ENCODE measurements at regions not wholly inside any gene's neighbourhood (a gene's known extent, or its start where the extent isn't known, plus 50 kb on each side); places are given as distances from the start of the nearest gene placed in this dataset.
"Not testable (repeated sequence)": the region's sequence is repeated elsewhere in the genome, so short reads cannot be mapped to it uniquely, and the experiment has no call there.

DNA sequence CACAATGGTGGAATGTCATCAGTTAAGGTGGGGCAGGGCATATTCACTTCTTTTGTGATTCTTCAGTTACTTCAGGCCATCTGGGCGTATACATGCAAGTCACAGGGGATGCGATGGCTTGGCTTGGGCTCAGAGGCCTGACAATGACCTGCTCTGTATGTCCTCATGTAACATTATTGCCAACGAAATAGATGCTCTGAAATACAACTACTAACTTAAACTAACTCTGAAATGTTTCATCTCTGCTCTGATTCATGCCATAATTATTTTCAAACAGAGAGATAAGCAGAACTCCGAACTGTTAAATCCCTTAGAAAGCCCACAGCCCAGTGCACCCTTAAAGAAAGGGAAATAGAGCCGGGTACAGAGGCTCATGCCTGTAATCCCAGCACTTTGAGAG, 832.7 kb upstream of the PRKX start:
- not testable (repeated sequence) for H3K27me3 ChIP-seq (ENCODE audit: control insufficient read depth, insufficient read depth, low read length); H3K27ac ChIP-seq (ENCODE audit: low read depth, low read length); H3K9me3 ChIP-seq (ENCODE audit: control insufficient read depth, insufficient read depth, low read length); H3K36me3 ChIP-seq (ENCODE audit: control insufficient read depth, insufficient read depth, low read length); H3K9ac ChIP-seq (ENCODE audit: low read depth, low read length); H3K4me3 ChIP-seq (ENCODE audit: low read depth, low read length)
- H3K4me1 ChIP-seq (ENCODE audit: control insufficient read depth, insufficient read depth, low read length), result peaks cover 10% of the 10 kb centered on the region

DNA sequence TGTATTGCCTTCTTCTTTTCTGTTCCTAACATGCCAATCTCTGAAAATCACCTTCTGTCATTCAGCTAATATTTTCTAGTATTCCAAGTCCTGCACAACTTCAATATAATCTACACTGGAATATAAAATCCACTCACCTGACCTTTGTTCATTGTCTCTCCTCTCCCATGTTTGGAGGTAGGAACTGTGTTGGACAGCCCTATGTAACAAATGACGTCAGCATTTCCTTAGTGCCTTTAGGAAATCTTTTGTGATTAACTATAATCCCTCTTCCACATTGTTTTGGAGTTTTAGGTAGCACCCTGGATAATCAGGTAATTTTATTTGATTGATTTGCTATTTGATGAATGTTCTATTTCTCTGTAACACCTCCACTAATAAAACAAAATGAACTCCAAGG, 814.8 kb upstream of the PRKX start:
- H3K36me3 ChIP-seq (ENCODE audit: control insufficient read depth, insufficient read depth, low read length), result no peaks in the 10 kb centered on the region

DNA sequence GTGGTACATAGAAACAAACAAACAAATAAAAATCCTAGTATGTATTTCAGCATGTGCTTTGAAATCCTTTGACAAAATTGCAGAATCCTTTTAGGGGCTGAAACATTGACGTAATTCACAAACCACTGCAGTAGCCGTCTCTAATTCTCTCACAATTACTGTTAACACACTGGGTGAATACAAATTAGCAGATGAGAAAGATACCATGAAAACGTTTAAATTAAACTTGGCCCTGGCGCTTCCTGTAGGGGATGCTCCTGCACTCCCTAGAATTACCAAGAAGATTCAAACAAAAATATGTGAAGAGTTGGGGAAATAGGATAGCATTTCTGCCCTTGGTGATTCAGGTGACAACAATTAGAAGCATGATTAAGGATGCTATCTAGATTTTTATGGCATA, 772.5 kb upstream of the PRKX start:
- no peaks in the 10 kb centered on the region for H3K36me3 ChIP-seq (ENCODE audit: control insufficient read depth, insufficient read depth, low read length)
- no peaks in the 10 kb centered on the region; the same call in 1 of the 2 replicates for H3K9me3 ChIP-seq (ENCODE audit: control insufficient read depth, insufficient read depth, low read length)
- peaks cover 20% of the 10 kb centered on the region for H3K4me1 ChIP-seq (ENCODE audit: control insufficient read depth, insufficient read depth, low read length)
- no peaks in the 10 kb centered on the region for H3K27me3 ChIP-seq (ENCODE audit: control insufficient read depth, insufficient read depth, low read length)
- H3K27ac ChIP-seq (ENCODE audit: low read depth, low read length), result no peak overlapping the region
- no peak overlapping the region for H3K4me3 ChIP-seq (ENCODE audit: low read depth, low read length)
- no peak overlapping the region for H3K9ac ChIP-seq (ENCODE audit: low read depth, low read length)

More for the DNA sequence above, 814.8 kb upstream of the PRKX start:
- Histone ChIP-seq H3K9ac (ENCODE audit: low read depth, low read length) (no peak overlapping the region), H3K27me3 (ENCODE audit: control insufficient read depth, insufficient read depth, low read length) (no peaks in the 10 kb centered on the region), H3K27ac (ENCODE audit: low read depth, low read length) (no peak overlapping the region), H3K9me3 (ENCODE audit: control insufficient read depth, insufficient read depth, low read length) (no peaks in the 10 kb centered on the region), H3K4me3 (ENCODE audit: low read depth, low read length) (no peak overlapping the region), H3K4me1 (ENCODE audit: control insufficient read depth, insufficient read depth, low read length) (peaks cover 6% of the 10 kb centered on the region)

- H3K9ac ChIP-seq (ENCODE audit: low read depth, low read length), result no peak overlapping the region
- H3K27ac ChIP-seq (ENCODE audit: low read depth, low read length), result no peak overlapping the region
- H3K36me3 ChIP-seq (ENCODE audit: control insufficient read depth, insufficient read depth, low read length), result no peaks in the 10 kb centered on the region
- H3K9me3 ChIP-seq (ENCODE audit: control insufficient read depth, insufficient read depth, low read length), result no peaks in the 10 kb centered on the region; the same call in 1 of the 2 replicates
- no peaks in the 10 kb centered on the region for H3K27me3 ChIP-seq (ENCODE audit: control insufficient read depth, insufficient read depth, low read length)
- H3K4me1 ChIP-seq (ENCODE audit: control insufficient read depth, insufficient read depth, low read length), result peaks cover 20% of the 10 kb centered on the region
- no peak overlapping the region for H3K4me3 ChIP-seq (ENCODE audit: low read depth, low read length)
Observed at GRCh38 chrX:4484266-4484665, 770.8 kb upstream of the PRKX start.

DNA sequence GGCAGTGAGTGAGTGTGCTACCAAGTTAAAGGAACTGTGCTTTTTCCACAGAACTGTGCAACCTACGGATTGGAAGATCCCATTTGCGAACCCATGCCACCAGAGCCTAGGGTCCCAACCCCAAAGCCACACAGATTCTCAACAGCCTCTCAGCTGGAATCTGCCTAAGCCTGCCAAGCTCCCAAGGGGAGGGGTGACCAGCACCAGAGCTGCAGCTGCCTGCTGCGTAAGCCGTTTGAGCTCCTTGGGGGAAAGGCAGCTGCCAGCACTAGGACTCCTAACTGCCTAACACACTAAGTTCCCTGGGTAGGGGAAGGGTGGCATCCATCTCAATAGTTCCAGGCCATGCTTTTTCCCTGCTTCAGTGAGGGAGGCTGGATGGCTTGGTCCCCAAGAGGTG, 738.1 kb upstream of the PRKX start:
- Histone ChIP-seq H3K9me3 (ENCODE audit: control insufficient read depth, insufficient read depth, low read length) (peaks cover 10% of the 10 kb centered on the region), H3K9ac (ENCODE audit: low read depth, low read length) (no peak overlapping the region), H3K27ac (ENCODE audit: low read depth, low read length) (no peak overlapping the region), H3K4me1 (ENCODE audit: control insufficient read depth, insufficient read depth, low read length) (peaks cover 6% of the 10 kb centered on the region; the same call in 1 of the 2 replicates), H3K36me3 (ENCODE audit: control insufficient read depth, insufficient read depth, low read length) (no peaks in the 10 kb centered on the region), H3K4me3 (ENCODE audit: low read depth, low read length) (no peak overlapping the region), H3K27me3 (ENCODE audit: control insufficient read depth, insufficient read depth, low read length) (no peaks in the 10 kb centered on the region)

GRCh38 chrX:4450177-4450576, 736.7 kb upstream of the PRKX start:
- H3K9me3 ChIP-seq (ENCODE audit: control insufficient read depth, insufficient read depth, low read length), result peaks cover 5% of the 10 kb centered on the region
- peaks cover 6% of the 10 kb centered on the region; the same call in 1 of the 2 replicates for H3K4me1 ChIP-seq (ENCODE audit: control insufficient read depth, insufficient read depth, low read length)
- no peak overlapping the region for H3K27ac ChIP-seq (ENCODE audit: low read depth, low read length)
- no peak overlapping the region for H3K4me3 ChIP-seq (ENCODE audit: low read depth, low read length)
- H3K36me3 ChIP-seq (ENCODE audit: control insufficient read depth, insufficient read depth, low read length), result no peaks in the 10 kb centered on the region
- no peaks in the 10 kb centered on the region for H3K27me3 ChIP-seq (ENCODE audit: control insufficient read depth, insufficient read depth, low read length)
- H3K9ac ChIP-seq (ENCODE audit: low read depth, low read length), result no peak overlapping the region

GRCh38 chrX:4435905-4436304, 722.5 kb upstream of the PRKX start:
- Histone ChIP-seq H3K9me3 (ENCODE audit: control insufficient read depth, insufficient read depth, low read length) (no peaks in the 10 kb centered on the region), H3K4me3 (ENCODE audit: low read depth, low read length) (no peak overlapping the region), H3K27ac (ENCODE audit: low read depth, low read length) (peak overlapping the region; percentile 14), H3K9ac (ENCODE audit: low read depth, low read length) (no peak overlapping the region), H3K36me3 (ENCODE audit: control insufficient read depth, insufficient read depth, low read length) (no peaks in the 10 kb centered on the region), H3K27me3 (ENCODE audit: control insufficient read depth, insufficient read depth, low read length) (no peaks in the 10 kb centered on the region), H3K4me1 (ENCODE audit: control insufficient read depth, insufficient read depth, low read length) (peaks cover 28% of the 10 kb centered on the region)

DNA sequence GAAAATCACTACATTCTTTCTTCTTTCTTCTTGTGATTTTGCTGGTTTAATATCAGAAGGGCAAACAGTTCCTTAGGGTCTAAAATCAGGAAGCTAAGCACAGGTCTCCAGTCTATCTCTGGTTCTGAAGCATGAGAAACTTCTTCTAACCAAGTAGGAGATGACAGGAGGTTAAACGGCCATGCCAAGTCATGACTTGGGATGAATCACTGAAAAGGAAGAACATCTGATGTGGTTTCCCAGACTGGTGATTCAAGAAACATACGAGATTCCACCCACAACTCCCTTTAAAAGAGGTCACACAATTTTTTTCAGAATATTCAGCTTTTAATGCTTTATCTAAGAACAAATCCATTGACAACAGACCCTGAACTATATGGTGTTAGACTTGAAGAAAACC, 684.0 kb upstream of the PRKX start:
- H3K27me3 ChIP-seq (ENCODE audit: control insufficient read depth, insufficient read depth, low read length), result no peaks in the 10 kb centered on the region
- H3K9me3 ChIP-seq (ENCODE audit: control insufficient read depth, insufficient read depth, low read length), result no peaks in the 10 kb centered on the region
- no peaks in the 10 kb centered on the region for H3K4me1 ChIP-seq (ENCODE audit: control insufficient read depth, insufficient read depth, low read length)
- no peak overlapping the region for H3K27ac ChIP-seq (ENCODE audit: low read depth, low read length)
- no peak overlapping the region for H3K4me3 ChIP-seq (ENCODE audit: low read depth, low read length)
- H3K9ac ChIP-seq (ENCODE audit: low read depth, low read length), result no peak overlapping the region
- H3K36me3 ChIP-seq (ENCODE audit: control insufficient read depth, insufficient read depth, low read length), result no peaks in the 10 kb centered on the region

- H3K27me3 ChIP-seq (ENCODE audit: control insufficient read depth, insufficient read depth, low read length), result no peaks in the 10 kb centered on the region
- peaks cover 29% of the 10 kb centered on the region for H3K4me1 ChIP-seq (ENCODE audit: control insufficient read depth, insufficient read depth, low read length)
- H3K27ac ChIP-seq (ENCODE audit: low read depth, low read length), result peak overlapping the region; percentile 97
- peaks cover 24% of the 10 kb centered on the region; the same call in 1 of the 2 replicates for H3K9me3 ChIP-seq (ENCODE audit: control insufficient read depth, insufficient read depth, low read length)
- H3K4me3 ChIP-seq (ENCODE audit: low read depth, low read length), result peak overlapping the region; percentile 36
- H3K9ac ChIP-seq (ENCODE audit: low read depth, low read length), result peak overlapping the region; percentile 30; the same call in 1 of the 2 replicates
- no peaks in the 10 kb centered on the region for H3K36me3 ChIP-seq (ENCODE audit: control insufficient read depth, insufficient read depth, low read length)
Observed at GRCh38 chrX:4382273-4382672, 668.8 kb upstream of the PRKX start.

GRCh38 chrX:4380710-4381109, 667.3 kb upstream of the PRKX start:
- Histone ChIP-seq H3K36me3 (ENCODE audit: control insufficient read depth, insufficient read depth, low read length) (no peaks in the 10 kb centered on the region), H3K9ac (ENCODE audit: low read depth, low read length) (peak overlapping the region; percentile 30; the same call in 1 of the 2 replicates), H3K4me3 (ENCODE audit: low read depth, low read length) (no peak overlapping the region), H3K27ac (ENCODE audit: low read depth, low read length) (peak overlapping the region; percentile 97), H3K9me3 (ENCODE audit: control insufficient read depth, insufficient read depth, low read length) (peaks cover 21% of the 10 kb centered on the region; the same call in 1 of the 2 replicates), H3K27me3 (ENCODE audit: control insufficient read depth, insufficient read depth, low read length) (no peaks in the 10 kb centered on the region), H3K4me1 (ENCODE audit: control insufficient read depth, insufficient read depth, low read length) (peaks cover 29% of the 10 kb centered on the region)

- no peaks in the 10 kb centered on the region for H3K27me3 ChIP-seq (ENCODE audit: control insufficient read depth, insufficient read depth, low read length)
- no peak overlapping the region for H3K9ac ChIP-seq (ENCODE audit: low read depth, low read length)
- H3K4me1 ChIP-seq (ENCODE audit: control insufficient read depth, insufficient read depth, low read length), result peaks cover 27% of the 10 kb centered on the region
- H3K36me3 ChIP-seq (ENCODE audit: control insufficient read depth, insufficient read depth, low read length), result no peaks in the 10 kb centered on the region
- no peak overlapping the region for H3K27ac ChIP-seq (ENCODE audit: low read depth, low read length)
- no peak overlapping the region for H3K4me3 ChIP-seq (ENCODE audit: low read depth, low read length)
- H3K9me3 ChIP-seq (ENCODE audit: control insufficient read depth, insufficient read depth, low read length), result peaks cover 17% of the 10 kb centered on the region; the same call in 1 of the 2 replicates
Observed at GRCh38 chrX:4379071-4379470, 665.6 kb upstream of the PRKX start.

- no peak overlapping the region for H3K27ac ChIP-seq (ENCODE audit: low read depth, low read length)
- no peak overlapping the region for H3K4me3 ChIP-seq (ENCODE audit: low read depth, low read length)
- H3K36me3 ChIP-seq (ENCODE audit: control insufficient read depth, insufficient read depth, low read length), result no peaks in the 10 kb centered on the region
Observed at GRCh38 chrX:4373791-4374190, 660.3 kb upstream of the PRKX start.

More at GRCh38 chrX:4373791-4374190, 660.3 kb upstream of the PRKX start:
- Histone ChIP-seq H3K9ac (ENCODE audit: low read depth, low read length) (no peak overlapping the region), H3K27me3 (ENCODE audit: control insufficient read depth, insufficient read depth, low read length) (no peaks in the 10 kb centered on the region), H3K4me1 (ENCODE audit: control insufficient read depth, insufficient read depth, low read length) (no peaks in the 10 kb centered on the region), H3K9me3 (ENCODE audit: control insufficient read depth, insufficient read depth, low read length) (peaks cover 12% of the 10 kb centered on the region; the same call in 1 of the 2 replicates)

Data from HUES48 (cell line).